AG08396 (cell line): ENCODE measurements at regions not wholly inside any gene's neighbourhood (a gene's known extent, or its start where the extent isn't known, plus 50 kb on each side); places are given as distances from the start of the nearest gene placed in this dataset.
"Not testable (repeated sequence)": the region's sequence is repeated elsewhere in the genome, so short reads cannot be mapped to it uniquely, and the experiment has no call there.

ENCODE experiments used
- DNase-seq: peaks from one replicate; pipeline ENCODE4 v3.0.0; 2012; ENCODE audit warnings: low spot score, mixed read lengths

DNA sequence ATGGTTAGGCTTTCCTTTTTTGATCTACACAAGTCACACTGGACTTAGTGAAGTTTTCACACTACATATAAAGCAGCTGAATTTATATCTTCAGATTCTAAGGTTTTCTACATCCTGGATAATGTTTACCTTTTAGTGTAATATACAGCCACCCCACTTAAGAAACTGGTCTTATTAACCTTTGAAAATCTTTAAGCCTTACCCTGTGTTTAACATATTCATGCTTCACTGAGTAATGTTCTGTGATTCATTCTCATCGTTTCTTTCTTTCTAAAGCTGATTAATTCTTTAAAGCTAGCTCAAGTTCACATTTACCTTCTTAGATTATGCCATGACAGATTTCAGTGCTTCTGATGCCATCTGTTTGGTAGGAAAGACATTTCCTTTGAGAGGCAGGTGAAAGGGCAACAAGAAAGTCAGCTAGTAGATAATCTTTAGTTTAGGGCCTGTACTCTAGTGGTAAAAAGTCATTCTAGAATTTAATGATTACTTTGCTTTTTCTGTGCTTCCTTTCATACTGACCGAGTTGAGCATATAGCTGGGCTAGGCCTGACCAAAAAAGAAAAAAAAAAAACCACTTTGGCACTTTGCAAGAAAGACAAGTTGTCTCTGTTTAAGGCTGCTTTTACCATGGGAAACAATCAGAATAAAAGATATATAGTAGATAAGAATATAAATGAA is 690.9 kb upstream of the FBXO33 start:
- DNase-seq = no peak

DNA sequence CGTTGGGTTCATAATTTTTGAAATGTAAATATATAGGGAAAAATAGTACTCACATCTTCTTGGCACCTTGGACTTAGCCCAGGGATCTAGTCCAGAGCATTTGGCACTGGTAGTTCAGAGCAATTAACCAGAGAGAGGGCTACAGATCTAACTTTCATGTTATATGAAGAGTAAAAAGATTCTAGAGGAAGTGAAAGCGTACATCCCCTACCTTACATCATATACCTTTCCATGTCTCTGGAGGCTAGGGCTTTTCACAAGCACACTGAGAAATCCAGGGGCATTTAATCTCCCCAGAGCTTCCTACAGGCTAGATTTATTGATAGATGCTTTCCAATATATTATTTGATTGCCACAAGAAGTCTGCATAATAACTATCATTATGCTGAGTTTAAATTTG is 687.5 kb upstream of the FBXO33 start:
- no peak for DNase-seq

DNA sequence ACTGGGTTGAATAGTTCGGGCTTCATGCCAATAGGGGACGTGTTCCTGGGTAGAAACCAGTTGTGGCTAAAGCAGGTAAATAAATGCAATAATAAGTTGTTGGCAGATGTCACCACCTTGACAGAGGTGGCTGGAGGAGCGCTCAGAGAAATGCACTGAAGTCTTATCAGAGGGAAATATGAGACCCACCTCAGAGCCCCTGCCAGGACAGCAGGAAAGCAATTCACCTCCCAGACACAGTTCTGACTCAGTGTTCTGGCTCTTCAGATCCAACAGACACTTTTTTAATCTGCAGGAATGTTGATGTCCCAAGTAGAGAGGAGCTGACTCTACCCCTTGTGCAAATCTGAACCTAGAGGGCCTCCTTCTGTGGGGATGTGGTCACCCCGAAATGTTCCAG is 687.1 kb upstream of the FBXO33 start:
- no peak for DNase-seq

DNA sequence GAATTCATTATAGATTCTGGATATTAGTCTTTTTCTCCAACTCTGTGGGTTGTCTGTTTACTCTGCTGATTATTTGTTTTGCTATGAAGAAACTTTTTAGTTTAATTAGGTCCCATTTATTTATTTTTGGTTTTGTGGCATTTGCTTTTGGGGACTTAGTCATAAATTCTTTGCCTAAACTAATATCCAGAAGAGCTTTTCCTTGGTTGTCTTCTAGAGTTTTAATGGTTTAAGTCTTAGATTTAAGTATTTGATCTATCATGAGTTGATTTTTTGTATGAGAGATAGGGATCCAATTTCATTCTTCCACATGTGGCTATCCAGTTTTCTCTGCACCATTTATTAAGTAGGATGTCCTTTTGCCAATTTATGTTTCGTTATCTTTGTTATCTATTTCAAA is 683.4 kb upstream of the FBXO33 start:
- DNase-seq = no peak

DNA sequence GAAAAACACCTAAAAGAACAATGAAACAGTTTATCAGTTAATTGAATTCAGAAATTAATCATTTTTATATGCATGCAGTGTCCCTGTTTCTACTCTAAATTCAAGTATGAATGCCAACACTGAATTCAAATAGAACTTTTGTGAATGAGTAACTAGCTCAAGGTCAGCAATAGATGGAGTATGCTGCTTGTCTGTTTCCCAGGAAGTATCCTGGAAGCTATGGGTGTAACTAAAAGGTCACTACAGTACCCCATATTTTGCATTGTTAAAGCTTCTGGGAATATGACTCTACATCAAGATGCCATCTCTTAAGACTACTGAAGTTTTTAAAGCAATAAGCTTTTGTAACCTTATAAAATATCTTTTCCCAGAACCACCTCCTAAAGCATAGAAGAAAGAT is 681.4 kb upstream of the FBXO33 start:
- DNase-seq = no peak

DNA sequence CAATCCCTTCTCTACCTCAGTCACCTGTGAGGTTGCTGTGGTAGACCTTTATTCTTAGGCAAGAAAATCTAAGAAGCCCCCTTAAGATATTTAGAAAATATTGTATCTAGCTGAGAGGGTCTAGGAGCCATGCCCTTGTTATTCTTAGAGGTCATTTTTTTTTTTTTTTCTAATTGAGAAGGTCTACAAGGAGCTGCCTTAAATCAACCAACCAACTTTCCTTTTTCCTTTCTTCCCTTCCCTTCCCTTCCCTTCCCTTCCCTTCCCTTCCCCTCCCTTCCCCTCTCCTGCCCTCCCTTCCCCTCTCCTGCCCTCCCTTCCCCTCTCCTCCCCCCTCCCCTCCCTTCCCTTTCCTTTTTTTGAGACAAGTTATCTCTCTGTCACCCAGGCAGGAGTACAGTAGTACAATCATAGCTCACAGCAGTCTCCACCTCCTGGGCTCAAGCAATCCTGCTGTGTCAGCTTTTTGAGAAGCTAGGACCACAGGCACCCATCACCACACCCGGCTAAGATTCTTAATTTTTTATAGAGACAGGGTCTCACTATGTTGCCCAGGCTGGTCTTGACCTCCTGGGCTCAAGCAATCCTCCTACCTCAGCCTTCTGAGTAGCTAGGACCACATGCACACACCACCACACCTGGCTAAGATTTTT is 668.4 kb upstream of the FBXO33 start:
- no peak for DNase-seq

DNA sequence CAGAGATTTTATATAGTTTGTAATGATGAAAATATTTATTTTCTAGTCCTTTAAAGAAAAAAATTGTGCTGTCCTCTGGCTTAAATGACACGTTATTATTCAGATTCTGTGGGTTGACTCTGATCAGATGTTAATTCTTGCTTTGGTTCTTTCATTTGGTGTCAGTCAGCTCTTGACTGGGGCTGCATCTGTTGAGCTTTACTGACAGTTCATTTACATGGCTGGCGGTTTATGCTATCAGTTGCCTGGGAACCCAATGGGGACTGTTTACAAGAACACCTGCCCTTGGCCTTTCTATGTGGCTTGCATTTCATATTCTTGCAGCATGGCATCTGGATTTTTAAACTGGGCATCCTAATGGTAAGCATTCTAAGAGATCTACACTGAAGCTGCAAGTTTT is 667.1 kb upstream of the FBXO33 start:
- DNase-seq = no peak

DNA sequence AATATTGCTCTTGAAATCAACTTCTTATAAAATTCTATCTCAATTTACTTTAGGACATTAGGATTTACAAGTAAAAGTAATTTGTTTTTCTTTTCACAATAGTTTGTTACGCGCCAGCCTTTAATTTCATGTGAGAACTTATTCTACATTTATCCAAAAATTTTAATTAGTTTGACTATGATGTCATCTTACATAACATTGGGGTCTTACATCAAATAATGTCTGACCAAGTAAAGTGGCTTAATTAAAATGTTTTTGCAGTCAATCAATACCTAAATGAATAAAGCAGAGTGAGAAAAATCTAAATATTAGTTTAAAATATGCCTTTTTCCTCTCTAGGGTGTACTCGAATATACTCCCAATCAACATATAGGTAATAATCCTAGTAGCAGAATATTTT is 666.2 kb upstream of the FBXO33 start:
- DNase-seq = no peak

DNA sequence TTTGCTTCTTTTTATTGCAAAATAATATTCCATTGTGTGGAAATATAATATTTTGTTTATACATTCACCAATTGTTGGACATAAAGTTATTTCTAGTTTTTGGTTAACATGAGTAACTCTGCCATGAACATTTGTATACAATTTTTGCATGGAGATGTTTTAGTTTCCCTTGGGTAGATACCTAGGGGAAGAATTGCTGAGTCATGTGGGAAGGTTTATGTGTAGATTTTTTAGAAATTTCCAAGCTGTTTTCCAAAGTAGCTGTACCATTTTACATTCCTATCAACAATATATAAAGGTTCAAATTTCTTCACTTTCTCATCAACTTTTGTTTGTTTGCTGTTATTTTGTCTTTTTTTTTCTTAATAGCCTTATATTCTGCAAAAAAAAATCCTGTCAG is 664.7 kb upstream of the FBXO33 start:
- no peak for DNase-seq

DNA sequence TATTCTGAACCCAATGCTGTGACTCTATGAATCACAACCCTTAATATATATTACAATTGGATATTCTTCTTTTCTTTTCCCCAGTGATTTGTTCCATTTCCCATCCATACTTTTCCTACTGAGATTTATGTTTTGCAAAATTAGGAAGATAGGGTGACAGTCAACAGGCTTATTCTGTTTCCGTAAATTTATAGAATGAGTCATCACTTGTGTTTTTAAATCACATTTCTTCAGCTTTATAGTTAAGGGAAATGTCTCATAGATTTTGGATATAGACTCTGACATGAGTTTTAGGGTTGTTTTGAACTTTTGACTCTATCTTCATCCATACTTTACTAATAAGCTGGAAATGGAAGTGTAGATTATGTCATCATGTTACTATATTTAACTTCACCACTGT is 661.6 kb upstream of the FBXO33 start:
- no peak for DNase-seq

DNA sequence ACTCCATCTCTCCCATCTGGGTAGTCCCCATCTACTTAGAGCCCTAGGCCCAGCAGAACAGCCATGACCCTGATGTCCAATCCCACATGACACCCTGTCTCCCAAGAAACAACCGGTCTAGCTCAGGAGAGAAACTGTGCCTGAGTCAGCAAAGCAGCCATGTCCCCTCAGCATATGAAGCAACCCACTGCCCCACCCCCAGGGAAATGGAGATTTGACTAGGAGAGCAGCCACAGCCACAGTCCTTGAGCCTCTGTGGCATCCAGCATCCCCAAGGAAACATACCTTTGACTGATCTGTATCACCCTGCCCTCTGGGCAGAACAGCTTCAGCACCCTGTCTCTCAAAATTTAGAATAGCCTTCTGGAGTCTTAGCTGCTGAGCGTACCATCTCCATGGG is 641.9 kb upstream of the FBXO33 start:
- no peak for DNase-seq

DNA sequence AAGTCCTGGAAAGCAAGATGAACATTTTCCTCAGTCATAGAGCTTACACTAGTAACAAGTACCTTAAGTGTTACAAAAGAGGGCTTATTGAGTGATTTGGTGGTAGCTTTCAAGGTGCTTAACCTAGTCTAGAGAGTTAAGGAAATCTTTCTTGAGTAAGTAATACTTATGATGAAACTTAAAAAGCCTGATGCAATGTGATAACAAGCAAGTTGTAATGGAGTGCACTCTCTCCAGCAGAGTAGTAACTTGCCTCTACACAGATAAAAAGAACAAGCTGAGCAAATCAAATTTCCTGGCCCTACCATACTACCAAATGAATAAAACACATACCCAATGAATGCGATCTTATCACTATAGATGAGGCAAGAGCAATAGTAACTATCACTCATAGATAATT is 639.9 kb upstream of the FBXO33 start:
- DNase-seq = no peak

DNA sequence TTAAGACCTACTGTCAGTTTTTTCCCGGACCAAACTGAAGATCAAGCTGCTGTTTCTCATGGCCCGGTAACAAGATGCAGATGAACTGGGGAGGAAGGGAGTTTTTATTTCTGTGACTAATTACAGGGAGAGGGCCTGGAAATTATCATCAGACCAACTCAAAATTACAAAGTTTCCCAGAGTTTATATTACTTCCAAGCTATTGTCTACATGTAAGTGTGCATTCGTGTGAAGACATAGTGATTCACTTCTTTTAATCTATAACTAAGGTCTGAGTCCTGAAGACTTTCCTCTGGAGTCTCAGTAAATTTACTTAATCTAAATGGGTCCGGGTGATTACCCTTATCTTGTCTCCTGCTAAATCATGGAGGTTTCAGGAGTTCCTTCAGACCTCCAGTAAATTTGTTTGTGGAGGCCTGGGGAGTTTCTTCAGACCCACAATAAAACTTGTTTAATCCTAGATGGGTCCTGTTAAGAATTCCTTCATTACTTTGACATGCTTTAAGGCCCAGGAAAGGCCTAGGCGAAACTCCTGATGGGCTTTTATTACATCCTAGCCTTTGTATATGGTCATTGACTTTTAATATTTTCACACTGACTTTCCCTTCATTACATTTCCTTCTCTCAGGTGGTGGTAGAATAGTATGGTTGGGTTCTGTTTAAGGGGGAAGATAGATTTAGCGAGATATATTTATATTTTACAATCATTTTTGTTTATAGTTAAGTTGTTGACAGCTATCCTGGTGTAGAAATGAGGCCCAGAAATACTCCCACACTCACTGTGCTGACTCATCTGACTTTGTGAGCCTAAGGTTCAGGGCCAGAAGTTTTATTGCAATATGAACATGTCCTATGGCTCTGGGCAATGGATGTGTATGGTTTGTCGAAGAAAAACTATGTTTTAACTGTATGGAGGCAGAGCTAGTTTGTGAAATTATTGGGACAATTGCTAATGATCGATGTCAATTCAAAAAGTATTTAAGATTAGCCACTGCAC is 627.0 kb upstream of the FBXO33 start:
- no peak for DNase-seq

DNA sequence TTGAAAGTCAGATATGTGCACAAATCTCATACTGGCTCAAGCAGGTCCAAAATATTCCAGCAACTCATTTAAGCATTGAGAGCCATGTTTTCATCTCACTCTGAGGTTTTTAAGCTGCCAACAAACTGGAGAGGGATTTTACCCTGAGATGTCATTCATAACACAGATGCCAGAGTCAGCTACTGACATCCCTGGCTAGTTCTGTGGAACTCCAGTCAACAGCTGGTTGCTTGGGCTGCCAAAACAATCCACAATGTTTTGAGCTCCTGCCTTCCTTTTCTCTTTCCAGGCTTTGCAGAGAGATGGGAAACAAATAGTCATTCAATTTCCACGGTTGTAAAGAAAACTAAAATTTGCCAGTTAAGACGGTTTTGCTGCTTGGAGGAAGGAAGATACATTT is 621.2 kb upstream of the FBXO33 start:
- DNase-seq = no peak

DNA sequence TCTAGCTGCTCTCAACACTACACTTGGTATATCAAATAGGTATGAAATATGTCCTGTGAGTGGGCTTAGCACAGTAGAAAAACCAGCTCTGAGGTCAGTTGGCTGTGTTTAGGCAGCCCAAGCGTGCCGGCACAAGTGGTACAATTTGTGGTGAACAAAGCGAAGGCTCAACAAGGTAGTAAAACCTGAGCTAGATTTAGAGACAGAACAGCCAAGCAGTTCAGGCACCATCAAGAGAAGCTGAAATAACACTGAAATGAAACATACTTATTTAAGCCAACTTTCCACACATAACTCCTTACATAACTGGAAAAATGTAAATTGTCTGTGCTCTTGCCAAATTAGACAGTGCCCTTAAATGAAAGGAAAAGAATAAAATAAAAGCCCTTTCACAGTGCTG is 596.8 kb upstream of the FBXO33 start:
- no peak for DNase-seq

DNA sequence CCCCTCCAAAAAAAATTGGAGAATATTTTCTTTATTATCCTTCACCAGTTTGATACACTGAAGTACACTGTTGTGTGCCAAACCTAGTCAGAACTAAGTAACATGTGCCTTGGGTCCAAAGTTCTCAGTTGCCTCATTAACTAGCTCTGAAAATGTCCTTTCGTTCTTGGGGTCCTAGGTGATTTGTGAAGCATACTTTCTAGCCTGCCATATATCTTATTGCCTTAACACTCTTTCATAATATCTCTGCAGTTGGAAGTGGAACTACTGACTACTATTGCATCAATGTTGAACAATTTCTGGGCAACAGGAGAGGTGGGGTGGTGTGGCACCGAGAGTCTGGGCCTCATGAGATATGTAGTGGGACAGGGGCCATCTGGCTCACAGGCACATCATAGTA is 592.9 kb upstream of the FBXO33 start:
- no peak for DNase-seq

DNA sequence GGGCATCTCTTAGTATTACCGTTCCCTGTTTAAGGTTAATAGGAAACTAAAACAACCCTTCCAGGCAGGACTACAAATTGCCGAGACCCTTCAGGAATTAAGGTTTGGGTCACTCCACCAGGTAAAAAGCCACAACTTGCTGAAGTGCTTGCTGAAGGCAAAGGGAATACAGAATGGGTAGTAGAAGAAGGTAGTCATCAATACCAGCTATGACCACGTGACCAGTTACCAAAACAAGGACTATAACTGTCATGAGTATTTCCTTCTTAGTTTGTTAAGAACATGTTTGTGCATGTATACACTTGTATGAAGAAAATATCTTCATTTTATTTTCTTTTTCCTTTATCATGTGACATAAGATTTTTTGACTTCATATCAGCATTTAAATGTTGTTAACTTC is 578.7 kb upstream of the FBXO33 start:
- DNase-seq = no peak

DNA sequence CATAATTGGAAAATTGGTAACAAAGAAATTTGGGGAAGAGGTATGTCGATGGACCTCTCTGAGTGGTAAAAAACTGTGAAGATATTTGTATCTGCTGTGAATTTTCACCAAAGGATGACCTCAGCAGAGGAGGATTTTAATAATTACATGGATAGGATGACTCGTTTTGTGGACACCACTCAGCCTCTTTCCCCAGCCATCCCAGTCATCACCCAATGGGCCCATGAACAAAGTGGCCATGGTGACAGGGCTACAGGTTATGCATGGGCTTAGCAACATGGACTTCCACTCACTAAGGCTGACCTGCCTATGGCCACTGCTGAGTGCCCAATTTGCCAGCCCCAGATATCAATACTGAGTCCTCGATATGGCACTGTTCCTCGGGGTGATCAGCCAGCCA is 577.5 kb upstream of the FBXO33 start:
- DNase-seq = no peak

DNA sequence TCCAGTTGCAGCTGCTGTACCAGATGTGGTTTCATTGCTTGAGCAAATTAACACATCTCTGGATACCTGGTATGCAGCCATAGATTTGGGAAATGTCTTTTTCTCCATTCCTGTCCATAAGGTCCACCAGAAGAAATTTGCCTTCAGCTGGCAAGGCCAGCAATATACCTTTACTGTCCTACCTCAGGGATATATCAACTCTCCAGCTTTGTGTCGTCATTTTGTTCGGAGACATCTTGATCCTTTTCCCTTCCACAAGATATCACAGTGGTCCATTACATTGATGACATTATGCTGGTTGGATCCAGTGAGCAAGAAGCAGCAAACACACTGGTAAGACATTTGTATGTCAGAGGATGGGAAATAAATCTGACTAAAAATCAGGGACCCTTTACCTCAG is 576.1 kb upstream of the FBXO33 start:
- not testable (repeated sequence) for DNase-seq

DNA sequence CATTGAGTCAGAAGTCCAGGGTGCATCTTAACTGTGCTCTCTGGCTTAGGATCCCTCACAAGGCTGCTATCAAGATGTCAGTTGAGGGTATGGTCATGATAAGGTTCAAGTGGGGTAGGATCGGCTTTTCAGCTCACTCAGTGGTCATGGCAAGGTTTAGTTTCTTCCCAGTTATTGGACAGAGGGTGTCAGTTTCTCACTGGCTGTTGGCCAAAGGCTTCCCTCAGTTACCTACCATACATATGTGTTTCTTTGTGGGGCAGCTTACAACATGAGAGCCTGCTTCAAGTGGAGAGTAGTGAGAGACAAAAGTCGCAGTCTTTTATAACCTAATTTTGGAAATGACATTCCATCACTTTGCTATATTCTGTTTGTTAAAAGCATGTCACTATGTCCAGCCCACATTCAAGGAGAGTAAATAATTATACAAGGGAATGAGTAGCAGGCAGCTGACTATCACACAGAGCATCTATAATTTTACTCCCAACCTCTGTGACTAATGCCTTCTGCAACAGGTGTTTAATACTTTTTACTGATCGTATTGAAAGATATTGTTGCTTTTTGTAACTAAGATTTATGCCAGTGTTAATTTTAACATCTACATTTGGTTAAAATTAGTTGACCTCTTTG is 572.8 kb upstream of the FBXO33 start:
- DNase-seq = no peak

DNA sequence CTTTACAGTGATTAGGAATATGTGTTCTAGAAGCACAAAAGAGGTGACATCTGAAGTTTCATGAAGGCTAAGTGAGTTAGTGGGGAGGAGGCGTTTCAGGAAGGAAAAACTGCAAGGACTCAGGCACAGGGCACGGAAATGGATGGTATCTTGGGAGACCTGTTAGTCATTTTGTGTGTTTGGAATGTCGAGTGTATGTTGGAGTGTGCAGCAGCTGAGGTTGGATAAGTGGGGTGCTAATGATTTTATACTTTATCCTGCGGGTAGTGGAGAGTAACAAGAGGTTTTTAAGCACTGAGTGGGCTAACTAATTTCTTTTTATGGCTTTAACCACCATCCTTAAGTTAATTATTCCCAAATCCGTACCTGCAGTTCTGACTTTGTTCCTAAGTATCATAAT is 571.5 kb upstream of the FBXO33 start:
- no peak for DNase-seq

DNA sequence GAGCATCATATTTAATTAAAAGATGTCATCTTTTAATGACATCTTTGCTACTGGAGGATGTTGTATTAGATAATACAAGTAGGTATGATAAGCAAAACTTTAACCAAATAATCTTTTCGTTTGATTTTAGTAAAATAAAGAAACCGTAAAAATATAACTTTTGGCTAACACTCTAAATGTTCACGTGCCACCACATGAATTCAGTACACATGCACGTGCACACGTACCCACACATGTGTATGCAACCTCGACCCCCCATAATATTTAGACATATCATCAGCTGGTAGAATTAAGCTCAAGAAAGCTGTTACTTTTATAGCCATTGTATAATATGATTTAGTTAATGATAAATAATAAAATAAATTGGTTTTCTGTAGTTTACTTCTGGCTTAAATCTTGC is 566.6 kb upstream of the FBXO33 start:
- DNase-seq = no peak

DNA sequence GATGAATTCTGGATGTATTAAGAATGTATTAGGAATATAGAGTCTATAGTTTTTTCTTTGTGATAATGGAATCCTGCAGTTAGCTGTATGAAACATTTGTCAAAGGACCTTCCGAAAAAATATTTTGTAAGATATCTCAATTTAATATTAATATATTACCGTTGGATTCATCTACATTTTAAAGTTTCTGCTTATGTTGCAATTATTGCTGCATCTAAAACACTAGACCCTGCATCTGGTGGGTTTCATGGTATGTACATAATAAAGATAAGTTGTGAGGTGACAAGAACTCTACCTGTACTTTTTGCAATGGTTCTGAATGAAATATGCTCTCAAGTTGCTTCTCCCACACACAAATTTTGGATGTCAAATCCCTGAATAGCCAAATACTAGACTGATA is 565.9 kb upstream of the FBXO33 start:
- DNase-seq = no peak
